ENCODE measurements at regions not wholly inside any gene's neighbourhood (a gene's known extent, or its start where the extent isn't known, plus 50 kb on each side); places are given as distances from the start of the nearest gene placed in this dataset.

GRCh38 chr2:151189125-151189524 is 72.5 kb downstream of the RBM43 start:
- no peak for TF ChIP-seq CTCF (IDR thresholded peaks at IDR 0.05; ENCODE audit: extremely low read depth, low read depth, low read length)
- H3K4me1 ChIP-seq (ENCODE audit: insufficient read depth, low read length), result no peaks in the 10 kb centered on the region
- H2AFZ ChIP-seq (ENCODE audit: low read length), result no peak overlapping the region
- H3K4me3 ChIP-seq (ENCODE audit: insufficient read depth, low read length), result no peak overlapping the region
- no peaks in the 10 kb centered on the region for H3K9me3 ChIP-seq (ENCODE audit: low read depth, low read length)
- no peak overlapping the region for H3K27ac ChIP-seq (ENCODE audit: low read depth, low read length)
- H3K79me2 ChIP-seq (ENCODE audit: insufficient read depth, low read length), result no peaks in the 10 kb centered on the region
- peaks cover under 1% of the 10 kb centered on the region for H3K27me3 ChIP-seq (ENCODE audit: insufficient read depth, low read length)
- no peak overlapping the region for H3K4me2 ChIP-seq (ENCODE audit: insufficient read depth, low read length)
- H4K20me1 ChIP-seq (ENCODE audit: insufficient read depth, low read length), result no peaks in the 10 kb centered on the region
- no peak for DNase-seq (ENCODE audit: insufficient read length, low spot score, missing footprints)
- H3K36me3 ChIP-seq (ENCODE audit: insufficient read depth, low read length), result no peaks in the 10 kb centered on the region

- no peak overlapping the region for H3K27ac ChIP-seq (ENCODE audit: low read depth, low read length)
- TF ChIP-seq CTCF (IDR thresholded peaks at IDR 0.05; ENCODE audit: extremely low read depth, low read depth, low read length), result no peak
- H3K4me1 ChIP-seq (ENCODE audit: insufficient read depth, low read length), result no peaks in the 10 kb centered on the region
- H3K27me3 ChIP-seq (ENCODE audit: insufficient read depth, low read length), result peaks cover 21% of the 10 kb centered on the region
- H4K20me1 ChIP-seq (ENCODE audit: insufficient read depth, low read length), result no peaks in the 10 kb centered on the region
- no peaks in the 10 kb centered on the region for H3K79me2 ChIP-seq (ENCODE audit: insufficient read depth, low read length)
- no peak overlapping the region for H3K4me2 ChIP-seq (ENCODE audit: insufficient read depth, low read length)
- no peak overlapping the region for H2AFZ ChIP-seq (ENCODE audit: low read length)
- H3K36me3 ChIP-seq (ENCODE audit: insufficient read depth, low read length), result no peaks in the 10 kb centered on the region
- no peaks in the 10 kb centered on the region for H3K9me3 ChIP-seq (ENCODE audit: low read depth, low read length)
- H3K4me3 ChIP-seq (ENCODE audit: insufficient read depth, low read length), result no peak overlapping the region
- no peak for DNase-seq (ENCODE audit: insufficient read length, low spot score, missing footprints)
Measured at GRCh38 chr2:151186011-151186410, 75.7 kb downstream of the RBM43 start.

GRCh38 chr2:151182899-151183809 is 78.5 kb downstream of the RBM43 start:
- TF ChIP-seq CTCF (IDR thresholded peaks at IDR 0.05; ENCODE audit: extremely low read depth, low read depth, low read length), result no peak

GRCh38 chr2:151182396-151182795 is 79.3 kb downstream of the RBM43 start:
- Histone ChIP-seq H3K4me3 (ENCODE audit: insufficient read depth, low read length) (no peak overlapping the region), H4K20me1 (ENCODE audit: insufficient read depth, low read length) (no peaks in the 10 kb centered on the region), H2AFZ (ENCODE audit: low read length) (no peak overlapping the region), H3K27ac (ENCODE audit: low read depth, low read length) (no peak overlapping the region), H3K4me1 (ENCODE audit: insufficient read depth, low read length) (no peaks in the 10 kb centered on the region), H3K27me3 (ENCODE audit: insufficient read depth, low read length) (peaks cover 24% of the 10 kb centered on the region), H3K4me2 (ENCODE audit: insufficient read depth, low read length) (no peak overlapping the region), H3K79me2 (ENCODE audit: insufficient read depth, low read length) (no peaks in the 10 kb centered on the region), H3K9me3 (ENCODE audit: low read depth, low read length) (no peaks in the 10 kb centered on the region), H3K36me3 (ENCODE audit: insufficient read depth, low read length) (no peaks in the 10 kb centered on the region)
- DNase-seq (ENCODE audit: insufficient read length, low spot score, missing footprints), result no peak
- no peak for TF ChIP-seq CTCF (IDR thresholded peaks at IDR 0.05; ENCODE audit: extremely low read depth, low read depth, low read length)

More at GRCh38 chr2:151182899-151183809, 78.5 kb downstream of the RBM43 start:
- no peak for DNase-seq (ENCODE audit: insufficient read length, low spot score, missing footprints)
- H3K4me3 ChIP-seq (ENCODE audit: insufficient read depth, low read length), result no peak overlapping the region
- no peak overlapping the region for H3K27ac ChIP-seq (ENCODE audit: low read depth, low read length)
- no peaks in the 10 kb centered on the region for H3K9me3 ChIP-seq (ENCODE audit: low read depth, low read length)
- H3K4me2 ChIP-seq (ENCODE audit: insufficient read depth, low read length), result no peak overlapping the region
- H3K4me1 ChIP-seq (ENCODE audit: insufficient read depth, low read length), result no peaks in the 10 kb centered on the region
- no peaks in the 10 kb centered on the region for H3K36me3 ChIP-seq (ENCODE audit: insufficient read depth, low read length)
- no peak overlapping the region for H2AFZ ChIP-seq (ENCODE audit: low read length)
- no peaks in the 10 kb centered on the region for H3K79me2 ChIP-seq (ENCODE audit: insufficient read depth, low read length)
- H3K27me3 ChIP-seq (ENCODE audit: insufficient read depth, low read length), result peaks cover 21% of the 10 kb centered on the region
- H4K20me1 ChIP-seq (ENCODE audit: insufficient read depth, low read length), result no peaks in the 10 kb centered on the region

All from osteoblast (primary cell).